ENCODE measurements at regions not wholly inside any gene's neighbourhood (a gene's known extent, or its start where the extent isn't known, plus 50 kb on each side); places are given as distances from the start of the nearest gene placed in this dataset.
"Not testable (repeated sequence)": the region's sequence is repeated elsewhere in the genome, so short reads cannot be mapped to it uniquely, and the experiment has no call there.

GRCh38 chrX:40976981-40977380 is 108.3 kb upstream of the USP9X start:
- Histone ChIP-seq H3K9me3 (peaks cover 0 to 13% (median 0%) of the 10 kb centered on the region in 4 donors), H3K4me3 (no peak overlapping the region), H3K4me1 (no peaks in the 10 kb centered on the region), H3K27me3 (peaks cover 0 to 5% (median 0%) of the 10 kb centered on the region in 4 donors), H3K27ac (replicated peaks in 1 of 4) (no peak overlapping the region), H3K36me3 (no peaks in the 10 kb centered on the region)
- TF ChIP-seq POLR2A (IDR thresholded peaks at IDR 0.05; ENCODE audit: low read depth) (no peak), POLR2AphosphoS5 (IDR thresholded peaks at IDR 0.05) (no peak), CTCF (IDR thresholded peaks at IDR 0.05) (no peak), EP300 (IDR thresholded peaks at IDR 0.05) (no peak)
- intact Hi-C loops (cut with DNase I) = no loop called here
- 89% methylated on average over 1 of the region's 1 CpG for WGBS
- no peak for DNase-seq (ENCODE audit: extremely low spot score)

- intact Hi-C loops (cut with DNase I) = no loop called here
Observed at GRCh38 chrX:40984962-40985361, 100.3 kb upstream of the USP9X start.

DNA sequence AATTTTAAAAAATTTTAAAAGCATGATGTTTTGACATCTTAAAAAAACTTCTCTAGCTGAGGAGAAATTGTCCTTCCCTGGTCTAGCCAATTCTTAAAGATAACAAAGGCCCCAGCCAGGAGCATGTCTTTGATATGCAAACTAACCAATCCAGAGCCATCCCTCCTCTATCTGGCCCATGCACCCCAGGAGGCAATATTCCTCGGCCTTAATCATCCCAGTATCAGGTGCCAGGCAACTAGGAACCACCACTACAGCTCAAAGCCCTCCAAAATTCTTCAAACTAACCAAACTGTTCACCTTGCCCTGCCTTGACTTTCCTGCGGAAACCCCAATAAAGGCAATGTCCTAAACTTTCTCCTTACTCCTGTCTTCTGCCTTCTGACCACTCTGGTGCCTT is 97.8 kb upstream of the USP9X start:
- no peaks in the 10 kb centered on the region for H3K9me3 ChIP-seq
- intact Hi-C loops (cut with DNase I) = no loop called here
- WGBS = 73% methylated on average over 2 of the region's 2 CpGs
- H3K27ac ChIP-seq (replicated peaks in 1 of 4) = no peak overlapping the region
- no peaks in the 10 kb centered on the region for H3K27me3 ChIP-seq
- no peak overlapping the region for H3K4me3 ChIP-seq
- H3K4me1 ChIP-seq = no peaks in the 10 kb centered on the region
- DNase-seq (ENCODE audit: extremely low spot score) = no peak
- TF ChIP-seq POLR2AphosphoS5 (IDR thresholded peaks at IDR 0.05) = no peak
- TF ChIP-seq POLR2A (IDR thresholded peaks at IDR 0.05; ENCODE audit: low read depth) = no peak
- TF ChIP-seq CTCF (IDR thresholded peaks at IDR 0.05) = no peak
- TF ChIP-seq EP300 (IDR thresholded peaks at IDR 0.05) = no peak
- H3K36me3 ChIP-seq = no peaks in the 10 kb centered on the region

More at GRCh38 chrX:40984962-40985361, 100.3 kb upstream of the USP9X start:
- Histone ChIP-seq H3K9me3 (no peaks in the 10 kb centered on the region), H3K27me3 (no peaks in the 10 kb centered on the region), H3K27ac (replicated peaks in 1 of 4) (no peak overlapping the region), H3K4me3 (no peak overlapping the region), H3K4me1 (no peaks in the 10 kb centered on the region), H3K36me3 (no peaks in the 10 kb centered on the region)
- TF ChIP-seq EP300 (IDR thresholded peaks at IDR 0.05) = no peak
- TF ChIP-seq POLR2A (IDR thresholded peaks at IDR 0.05; ENCODE audit: low read depth) = no peak
- TF ChIP-seq POLR2AphosphoS5 (IDR thresholded peaks at IDR 0.05) = no peak
- TF ChIP-seq CTCF (IDR thresholded peaks at IDR 0.05) = no peak
- no peak for DNase-seq (ENCODE audit: extremely low spot score)
- WGBS = 81% methylated on average over 4 of the region's 4 CpGs

DNA sequence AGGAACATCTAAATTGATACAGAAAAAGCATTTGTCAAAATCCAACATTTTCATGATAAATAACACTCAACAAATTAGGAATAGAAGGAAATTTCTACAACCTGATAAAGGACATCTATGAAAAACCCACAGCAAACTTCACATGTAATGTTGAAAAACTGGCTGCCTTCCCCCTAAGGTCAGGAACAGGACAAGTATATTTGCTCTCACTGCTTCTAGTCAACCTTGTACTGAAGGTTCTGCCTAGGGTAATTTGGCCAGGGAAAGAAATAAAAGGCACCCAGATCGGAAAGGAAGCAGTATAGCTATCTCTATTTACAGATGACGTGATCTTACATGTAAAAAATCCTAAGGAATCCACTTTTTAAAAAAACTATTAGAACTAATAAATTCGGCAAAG is 97.1 kb upstream of the USP9X start:
- intact Hi-C loops (cut with DNase I) = no loop called here
- H3K27ac ChIP-seq (replicated peaks in 1 of 4) = no peak overlapping the region

DNA sequence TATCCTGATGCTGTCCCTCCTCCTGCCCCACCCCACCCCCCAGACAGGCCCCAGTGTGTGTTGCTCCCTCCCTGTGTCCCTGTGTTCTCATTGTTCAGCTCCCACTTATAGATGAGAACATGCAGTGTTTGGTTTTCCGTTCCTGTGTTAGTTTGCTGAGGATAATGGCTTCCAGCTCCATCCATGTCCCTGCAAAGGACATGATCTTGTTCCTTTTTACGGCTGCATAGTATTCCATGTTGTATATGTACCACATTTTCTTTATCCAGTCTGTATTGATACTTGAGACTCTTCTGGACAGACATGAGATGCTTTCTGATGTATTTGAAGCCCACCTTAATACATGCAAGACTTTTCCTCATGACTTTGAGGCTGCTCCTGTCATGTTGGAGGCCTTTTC is 91.8 kb upstream of the USP9X start:
- H3K27ac ChIP-seq (replicated peaks in 1 of 4); H3K4me1 ChIP-seq; intact Hi-C loops (cut with DNase I); DNase-seq (ENCODE audit: extremely low spot score); H3K36me3 ChIP-seq; H3K4me3 ChIP-seq; H3K9me3 ChIP-seq; H3K27me3 ChIP-seq: not testable (repeated sequence)
- 97% methylated on average over 2 of the region's 2 CpGs for WGBS

More for the DNA sequence above, 97.1 kb upstream of the USP9X start:
- WGBS = 82% methylated on average over 3 of the region's 3 CpGs
- Histone ChIP-seq H3K27me3 (no peaks in the 10 kb centered on the region), H3K36me3 (no peaks in the 10 kb centered on the region), H3K4me1 (no peaks in the 10 kb centered on the region), H3K4me3 (no peak overlapping the region), H3K9me3 (no peaks in the 10 kb centered on the region)
- no peak for TF ChIP-seq POLR2A (IDR thresholded peaks at IDR 0.05; ENCODE audit: low read depth)
- TF ChIP-seq CTCF (IDR thresholded peaks at IDR 0.05) = no peak
- TF ChIP-seq POLR2AphosphoS5 (IDR thresholded peaks at IDR 0.05) = no peak
- no peak for TF ChIP-seq EP300 (IDR thresholded peaks at IDR 0.05)
- DNase-seq (ENCODE audit: extremely low spot score) = no peak
